C4-2B (cell line): ENCODE measurements at regions not wholly inside any gene's neighbourhood (a gene's known extent, or its start where the extent isn't known, plus 50 kb on each side); places are given as distances from the start of the nearest gene placed in this dataset.

Experiments used
- CTCF ChIP-seq: fragments of 450-650 bp; conservative IDR thresholded peaks from 2 replicates; pipeline ENCODE4 v1.5.1; 2017; ENCODE audit warnings: mild to moderate bottlenecking
- ZFX ChIP-seq: fragments of 450-650 bp; IDR thresholded peaks from 2 replicates; pipeline ENCODE4 v1.6.1; 2017

GRCh38 chr19:28422791-28423650, 789.9 kb downstream of the UQCRFS1 start:
- TF ChIP-seq CTCF (no peak), ZFX (no peak)
